Jurkat, Clone E6-1 (cell line): ENCODE measurements at regions not wholly inside any gene's neighbourhood (a gene's known extent, or its start where the extent isn't known, plus 50 kb on each side); places are given as distances from the start of the nearest gene placed in this dataset.

Experiments
- DNase-seq: peaks from one replicate; pipeline ENCODE4 v3.0.0-alpha.2; 2011; ENCODE audit warnings: low read depth, low spot score
- H3K4me3 ChIP-seq: 2 replicates; pipeline ENCODE4 v1.5.1; 2011; ENCODE audit warnings: mild to moderate bottlenecking, low read length, control low read depth, moderate library complexity

DNA sequence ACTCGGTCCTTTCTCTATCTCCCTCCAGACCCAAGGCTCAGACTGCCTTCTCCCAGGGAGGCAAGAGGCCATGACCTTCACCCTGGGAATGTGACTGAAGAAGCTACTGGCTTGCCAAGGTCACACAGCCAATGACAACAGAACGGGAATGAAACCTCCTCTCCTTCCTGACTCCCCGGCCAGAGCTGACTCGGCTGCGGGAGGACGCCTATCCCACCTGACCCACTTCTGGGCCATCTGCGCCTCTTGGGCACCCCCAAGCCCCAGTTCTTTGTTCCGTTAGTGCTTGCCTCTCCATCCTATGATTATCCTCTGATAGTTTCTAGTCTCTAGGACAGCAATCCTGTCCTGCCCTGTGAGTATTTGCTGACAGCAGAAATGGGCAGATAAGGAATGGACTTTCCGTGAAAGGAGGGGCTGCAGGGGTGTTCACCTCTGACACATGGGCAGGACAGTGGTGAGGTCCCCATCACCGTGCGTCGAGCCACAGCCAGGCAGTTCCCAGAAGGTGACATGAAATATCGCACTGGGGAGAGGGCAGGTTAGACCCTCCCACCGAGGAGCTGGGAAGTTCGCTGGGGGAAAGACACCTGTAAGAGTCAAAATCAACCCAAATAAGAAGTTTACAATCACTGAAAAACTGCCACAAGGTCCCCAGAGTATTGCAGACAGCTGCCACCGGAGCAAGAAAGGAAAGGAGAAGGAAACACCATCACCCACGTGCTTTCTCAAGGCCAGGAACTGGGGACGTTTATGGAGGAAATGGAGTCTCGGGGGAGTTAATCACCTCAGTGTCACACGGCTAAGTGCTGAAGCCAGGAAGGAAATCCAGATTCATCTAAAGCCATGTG, 63.0 kb downstream of the INSIG1 start:
- no peak for DNase-seq

DNA sequence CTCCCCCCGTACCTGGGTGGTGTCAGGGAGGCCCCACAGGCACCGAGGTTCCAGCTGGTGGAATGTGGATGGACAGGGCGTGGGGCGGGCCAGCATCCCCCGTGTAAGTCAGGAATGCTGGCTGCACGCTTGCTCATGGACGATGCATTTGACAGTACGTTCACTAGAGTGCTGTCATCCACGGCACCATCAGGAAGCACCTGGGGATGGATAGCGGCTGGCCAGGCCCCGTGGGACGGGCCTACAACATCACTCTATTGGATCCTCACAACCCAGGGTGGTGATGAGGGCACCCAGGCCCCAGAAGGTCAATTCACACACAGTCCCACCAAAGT, 63.6 kb downstream of the INSIG1 start:
- no peak overlapping the region for H3K4me3 ChIP-seq
- DNase-seq = no peak

More for the DNA sequence above, 63.0 kb downstream of the INSIG1 start:
- H3K4me3 ChIP-seq = no peak overlapping the region

DNA sequence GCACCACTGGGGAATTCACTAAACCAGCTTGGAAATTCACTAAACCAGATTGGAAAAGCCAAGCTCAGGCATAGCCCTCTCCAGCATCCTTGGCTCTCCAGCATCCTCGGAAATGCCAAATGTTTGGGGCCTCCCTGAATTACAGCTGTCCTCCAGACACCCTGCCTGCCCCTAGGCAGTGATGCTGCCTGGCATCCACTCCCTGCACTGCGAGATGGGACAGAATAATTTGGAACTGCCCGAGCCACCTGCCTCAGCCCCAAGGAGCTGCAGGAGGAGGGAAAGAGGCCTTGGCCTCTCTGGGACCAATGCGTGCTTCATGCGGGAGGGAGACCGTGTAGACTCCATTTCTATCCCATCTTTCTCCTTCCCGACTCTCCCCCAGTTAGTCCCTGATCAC, 64.3 kb downstream of the INSIG1 start:
- no peak for DNase-seq
- no peak overlapping the region for H3K4me3 ChIP-seq

DNA sequence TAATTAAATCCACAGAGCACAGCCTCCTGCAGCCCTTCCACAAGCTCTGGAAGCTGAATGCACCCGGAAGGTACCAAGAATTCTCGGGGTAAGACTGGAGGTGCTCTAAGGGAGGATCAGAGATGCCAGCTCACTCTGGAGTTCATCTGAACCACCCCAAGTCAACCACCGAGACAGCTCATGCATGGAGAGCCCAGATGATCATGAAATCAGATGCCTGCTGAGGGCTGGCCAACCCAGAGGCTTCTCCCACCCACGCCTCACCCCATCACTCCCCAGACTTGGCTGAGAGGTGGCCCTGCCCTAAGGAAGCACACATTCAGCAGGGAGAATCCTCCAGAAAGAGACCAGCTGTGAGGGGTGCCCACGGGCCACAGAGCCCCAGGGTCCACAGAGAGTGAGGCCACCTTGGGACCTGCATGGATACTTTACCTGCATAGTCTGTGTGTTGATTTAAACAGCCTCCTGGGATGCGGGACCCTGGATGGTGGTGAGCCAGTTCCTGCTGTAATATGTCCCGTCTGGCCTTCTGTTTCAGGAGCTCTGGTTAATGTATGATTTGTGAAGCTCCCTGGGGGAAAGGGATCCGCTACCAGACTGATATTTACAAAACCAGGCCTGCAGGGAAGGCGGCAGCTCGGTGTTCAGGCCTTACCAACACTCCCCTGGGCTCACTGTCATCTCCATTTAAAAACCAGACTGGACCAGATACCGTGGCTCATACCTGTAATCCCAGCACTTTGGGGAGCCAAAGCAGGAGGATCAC, 64.9 kb downstream of the INSIG1 start:
- DNase-seq = no peak

DNA sequence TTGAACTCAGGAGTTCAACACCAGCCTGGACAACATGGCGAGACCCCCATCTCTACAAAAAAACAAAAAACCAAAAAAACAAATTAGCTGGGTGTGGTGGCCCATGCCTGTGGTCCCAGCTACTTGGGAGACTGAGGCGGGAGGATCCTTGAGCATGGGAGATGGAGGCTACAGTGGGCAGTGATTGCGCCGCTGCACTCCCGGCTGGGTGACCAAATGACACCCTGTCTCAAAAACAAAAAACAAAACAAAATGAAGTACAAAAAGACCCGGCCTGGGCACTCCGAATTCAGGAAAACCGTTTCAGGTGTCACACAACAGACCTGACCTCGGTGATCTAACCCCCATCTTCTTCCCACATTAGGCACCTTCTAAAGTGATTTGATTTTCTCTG, 65.5 kb downstream of the INSIG1 start:
- H3K4me3 ChIP-seq = no peak overlapping the region
- no peak for DNase-seq

More for the DNA sequence above, 64.9 kb downstream of the INSIG1 start:
- no peak overlapping the region for H3K4me3 ChIP-seq

DNA sequence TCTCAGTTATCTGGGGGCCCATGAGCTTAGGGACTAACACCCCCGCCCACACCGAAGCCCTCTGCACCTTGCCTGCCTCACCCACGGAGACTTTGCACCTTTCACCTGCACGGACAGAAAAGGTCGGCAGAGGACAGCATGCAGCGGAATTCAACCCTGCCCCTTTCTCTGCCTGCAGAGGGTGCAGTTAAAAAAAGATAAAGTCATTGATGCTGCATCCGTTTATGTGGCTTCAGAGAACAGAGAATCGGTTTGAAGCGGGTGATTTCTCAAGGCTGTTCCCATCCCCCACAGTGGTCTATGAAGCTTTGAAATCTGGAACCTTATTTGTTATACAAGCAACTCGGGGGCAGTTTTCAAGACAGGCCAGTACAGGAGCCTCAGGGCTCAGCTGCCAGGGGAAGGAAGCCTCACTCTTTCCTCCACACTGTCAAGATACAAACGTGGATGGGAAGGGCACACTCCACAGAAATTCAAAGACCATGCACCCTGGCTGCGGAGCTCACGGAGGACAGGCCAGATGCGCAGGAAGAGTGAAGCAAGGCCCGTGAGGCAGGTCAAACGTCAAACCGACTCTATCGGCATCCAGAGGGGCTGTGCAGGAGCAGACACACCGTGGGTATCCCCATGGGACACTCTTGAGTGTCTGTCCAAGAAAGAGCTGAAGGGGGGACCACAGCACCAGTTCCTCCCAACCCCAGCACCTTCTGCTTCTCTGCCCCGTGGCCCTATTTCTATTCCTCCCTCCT, 66.3 kb downstream of the INSIG1 start:
- peak overlapping the region; percentile 45 for H3K4me3 ChIP-seq
- DNase-seq = peak; percentile 94

DNA sequence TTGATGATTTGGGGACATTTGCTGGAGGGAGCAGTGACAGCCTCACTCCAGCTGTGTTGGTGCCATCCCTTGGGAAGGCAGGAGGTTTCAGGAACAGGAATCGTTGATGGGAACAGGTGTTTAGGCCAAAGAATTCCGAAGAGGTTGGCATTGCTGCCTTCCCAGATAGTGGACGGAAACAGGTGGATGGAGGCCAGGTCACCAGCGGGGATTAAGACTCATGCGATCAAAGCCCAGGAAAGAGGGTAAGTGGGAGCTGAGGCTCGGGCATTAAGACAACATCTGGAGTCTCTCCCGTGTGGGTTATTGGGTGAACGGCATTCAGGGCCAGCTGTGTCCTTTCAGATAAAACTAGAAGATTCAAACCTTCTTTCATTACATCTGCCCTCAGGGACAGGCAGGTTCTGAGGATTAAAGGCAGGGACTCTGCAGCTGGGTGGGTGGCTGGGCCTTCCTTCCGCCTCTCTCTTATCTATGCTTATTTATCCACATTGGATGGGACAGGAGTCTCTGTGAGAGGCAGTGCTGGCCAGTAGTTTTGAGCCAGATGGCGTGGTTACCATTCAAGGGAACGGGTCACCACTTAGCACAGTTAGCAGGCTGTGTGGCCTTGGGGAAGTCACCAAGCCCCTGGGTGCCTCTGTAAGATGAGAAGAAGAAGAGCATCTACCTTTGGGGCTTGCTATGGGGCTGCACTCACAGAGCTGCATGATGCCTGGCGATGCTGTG, 67.6 kb downstream of the INSIG1 start:
- no peak overlapping the region; the same call in 1 of the 2 replicates for H3K4me3 ChIP-seq

DNA sequence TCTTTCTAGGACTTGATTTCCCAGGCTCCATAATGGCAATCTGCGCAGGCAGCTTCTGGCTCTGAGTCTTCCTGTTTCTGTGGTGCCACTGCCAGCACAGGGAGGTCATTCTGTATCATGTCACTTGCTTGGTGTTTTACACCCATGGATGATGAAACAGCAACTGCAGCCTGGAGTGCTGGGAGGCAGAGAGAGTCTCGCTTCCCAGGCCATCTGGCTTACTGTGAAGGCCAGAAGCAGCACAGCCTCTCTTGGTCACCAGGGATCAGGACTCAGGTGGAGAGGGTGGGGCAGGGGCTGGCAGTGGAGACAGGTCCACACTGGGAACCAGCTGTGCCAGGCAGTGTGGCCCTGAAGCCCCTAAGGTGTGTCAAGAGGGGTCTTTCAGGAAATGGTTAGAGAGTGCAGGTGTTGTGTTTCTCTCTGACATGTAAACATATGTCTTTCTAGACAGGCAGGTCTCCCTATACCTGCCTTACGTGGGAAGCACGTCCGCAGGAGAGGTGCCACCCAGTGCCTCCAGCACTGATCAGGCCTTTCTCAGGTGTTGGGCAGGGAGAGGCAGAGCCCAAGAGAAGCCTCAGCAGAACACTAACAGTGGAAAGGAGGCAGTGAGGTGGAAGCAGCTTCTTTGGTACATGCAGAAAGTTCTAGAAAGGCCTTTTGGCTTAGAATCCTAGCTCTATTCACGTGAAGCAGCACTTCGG, 71.4 kb downstream of the INSIG1 start:
- no peak overlapping the region for H3K4me3 ChIP-seq
- DNase-seq = no peak

More for the DNA sequence above, 67.6 kb downstream of the INSIG1 start:
- peak; percentile 61 for DNase-seq

DNA sequence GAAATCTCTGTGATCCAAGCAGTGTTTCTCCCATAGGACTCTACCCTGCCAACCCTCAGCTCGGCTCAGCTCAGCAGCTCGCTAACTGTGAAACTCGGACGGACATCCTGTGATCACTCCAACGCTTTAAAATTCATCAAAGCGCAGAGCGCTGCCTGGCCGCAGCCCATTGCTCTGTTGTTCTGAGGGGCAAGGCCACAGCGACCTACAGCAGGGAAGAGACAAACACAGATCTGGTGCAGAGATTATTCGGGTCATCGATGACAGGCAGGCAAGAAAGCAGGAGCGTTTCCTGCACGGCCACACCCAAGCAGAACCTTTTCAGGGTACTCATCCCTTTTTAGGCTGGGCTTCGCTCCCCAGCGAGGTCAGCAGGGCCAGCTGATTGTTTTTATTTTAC, 72.1 kb downstream of the INSIG1 start:
- H3K4me3 ChIP-seq = no peak overlapping the region
- no peak for DNase-seq

DNA sequence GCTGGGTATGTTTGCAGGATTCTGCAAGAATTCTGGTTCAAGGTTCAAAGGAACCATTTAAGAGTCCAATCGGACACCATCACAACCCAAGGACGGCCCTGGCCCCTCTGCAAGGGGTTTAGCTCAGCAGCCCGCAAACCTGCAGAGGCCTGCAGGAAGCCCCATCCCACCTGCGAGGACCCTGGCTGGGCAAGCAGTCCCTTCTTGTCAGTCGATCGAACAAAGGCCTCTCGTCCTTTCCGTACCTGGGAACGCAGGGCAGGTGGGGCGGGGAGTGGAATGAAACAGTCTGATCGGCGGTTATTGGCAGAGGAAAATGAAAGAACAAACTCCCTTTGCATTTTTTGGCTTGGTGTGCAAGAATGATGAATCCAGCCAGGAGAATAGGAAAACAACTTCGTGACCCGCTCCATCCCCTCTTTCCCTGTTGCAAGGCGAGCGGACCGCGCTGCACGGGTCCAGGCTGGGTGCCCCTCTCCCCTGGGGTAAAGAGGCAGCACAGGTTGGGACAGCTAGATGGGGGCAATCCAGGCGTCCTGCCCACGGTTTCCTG, 73.7 kb downstream of the INSIG1 start:
- no peak overlapping the region for H3K4me3 ChIP-seq
- no peak for DNase-seq

DNA sequence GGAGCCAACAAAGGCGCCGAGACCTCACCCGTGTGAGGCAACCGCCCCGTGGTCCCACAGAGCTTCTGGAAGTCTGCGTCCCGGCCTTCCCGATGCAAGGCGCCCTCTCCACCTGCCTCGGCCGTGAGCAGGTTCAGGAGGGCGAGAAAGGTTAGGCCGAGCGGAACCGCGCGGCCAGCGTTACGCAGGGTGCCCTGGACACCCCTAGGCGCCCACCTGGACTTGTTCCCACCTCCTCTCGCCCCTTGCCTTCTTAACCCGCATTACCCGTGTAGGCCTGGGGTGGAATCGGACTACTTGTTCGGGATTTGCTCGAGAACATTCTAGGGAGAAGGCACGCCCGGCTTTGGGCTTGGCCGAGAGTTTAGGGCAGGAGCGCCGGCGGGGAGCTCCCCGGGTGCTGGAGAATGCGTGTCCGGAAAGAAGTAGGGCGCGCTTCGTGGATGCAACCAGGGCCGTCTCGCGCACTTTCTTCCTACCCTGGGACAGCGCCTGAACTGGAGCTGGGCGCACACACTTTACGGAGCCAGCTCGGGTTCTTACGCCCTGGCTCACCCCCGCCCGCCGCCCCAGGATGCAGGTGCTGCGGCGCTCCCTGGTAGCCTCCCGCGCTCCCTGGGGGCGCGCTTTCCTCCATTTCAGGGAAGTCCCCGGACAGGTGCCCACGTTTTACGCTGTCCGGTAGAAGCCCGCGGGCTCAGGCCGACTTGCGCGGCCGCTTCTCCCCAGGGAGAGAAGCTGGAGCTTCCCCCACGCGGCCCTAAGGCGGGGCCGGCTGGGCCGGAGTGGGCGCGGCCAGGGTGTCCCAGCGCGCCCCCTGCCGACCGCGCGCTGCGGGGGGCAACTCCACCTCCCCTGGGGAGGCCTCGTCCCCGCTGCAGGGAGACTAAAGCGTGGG, 74.5 kb downstream of the INSIG1 start:
- no peak for DNase-seq
- peak overlapping the region; percentile 9; the same call in 1 of the 2 replicates for H3K4me3 ChIP-seq

DNA sequence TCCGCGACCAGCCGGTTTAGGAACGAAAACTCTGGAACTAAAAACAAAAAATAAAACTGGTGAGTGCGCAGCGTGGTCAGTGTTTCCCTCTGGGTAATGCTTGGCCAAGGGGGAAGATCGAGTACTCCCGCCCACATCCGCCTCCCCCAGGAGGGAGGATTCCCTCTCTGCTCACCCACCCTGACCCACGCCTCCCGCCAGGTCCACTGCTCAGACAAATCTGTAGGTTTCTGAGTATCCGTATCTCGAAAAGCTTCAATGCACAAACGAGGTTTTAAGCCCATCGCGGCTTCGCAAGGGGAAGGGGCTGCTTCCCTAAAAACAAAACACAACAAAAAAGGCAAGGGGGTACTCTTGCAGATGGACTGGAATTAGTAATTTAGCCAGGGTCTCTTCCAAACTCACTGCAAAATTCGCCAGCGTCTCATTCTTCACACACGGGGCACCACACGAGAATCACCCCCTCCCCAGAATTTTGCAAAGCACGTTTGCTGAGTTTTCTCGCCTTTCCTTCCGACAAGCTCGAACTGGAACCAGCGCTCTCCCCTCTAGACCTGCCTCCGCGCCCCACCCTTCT, 75.2 kb downstream of the INSIG1 start:
- H3K4me3 ChIP-seq = no peak overlapping the region
- DNase-seq = no peak

DNA sequence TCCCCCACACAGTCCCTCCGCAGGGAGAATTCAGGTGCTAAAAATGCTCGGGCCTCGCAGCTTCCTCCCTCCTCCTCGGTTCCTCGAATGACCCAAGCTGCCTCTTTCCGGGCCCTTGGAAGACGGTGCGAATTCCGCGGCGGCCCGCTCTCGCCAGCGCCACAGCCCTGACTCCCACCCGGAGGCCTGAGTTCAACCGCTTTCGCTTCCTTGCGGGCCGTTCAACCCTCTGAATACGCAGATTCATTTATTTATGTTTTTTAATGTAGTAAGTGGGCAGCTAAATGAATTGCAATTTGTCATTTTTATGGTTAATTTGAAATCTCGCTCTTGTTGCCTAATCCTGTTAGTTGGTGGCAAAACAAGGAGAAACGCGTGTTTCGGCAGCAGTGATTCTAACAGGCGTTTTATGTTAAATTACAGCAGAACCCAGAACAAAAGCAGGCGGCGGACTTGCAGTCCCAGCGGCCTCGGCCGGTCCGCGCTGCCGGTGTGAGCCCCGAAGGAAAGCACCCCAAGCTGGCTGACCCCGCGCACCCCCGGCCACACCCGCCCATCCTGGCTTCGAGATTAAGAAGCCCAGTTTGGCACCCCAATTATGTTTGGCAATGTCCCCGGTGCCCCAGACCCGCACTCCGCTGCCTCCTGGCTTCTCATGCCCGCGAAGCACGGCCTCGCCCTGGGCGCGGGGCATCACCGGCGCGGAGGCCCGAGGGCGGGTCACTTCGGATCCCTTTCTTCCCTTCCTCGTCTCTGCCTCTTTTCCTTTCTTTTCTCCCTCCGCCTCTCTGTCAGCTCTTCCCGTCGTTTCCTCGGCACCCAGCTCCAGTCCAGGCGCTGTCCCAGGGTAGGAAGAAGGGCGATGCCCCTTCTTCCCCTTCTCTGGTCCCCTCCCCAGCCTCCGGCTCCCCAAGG, 75.9 kb downstream of the INSIG1 start:
- DNase-seq = no peak
- H3K4me3 ChIP-seq = no peak overlapping the region

DNA sequence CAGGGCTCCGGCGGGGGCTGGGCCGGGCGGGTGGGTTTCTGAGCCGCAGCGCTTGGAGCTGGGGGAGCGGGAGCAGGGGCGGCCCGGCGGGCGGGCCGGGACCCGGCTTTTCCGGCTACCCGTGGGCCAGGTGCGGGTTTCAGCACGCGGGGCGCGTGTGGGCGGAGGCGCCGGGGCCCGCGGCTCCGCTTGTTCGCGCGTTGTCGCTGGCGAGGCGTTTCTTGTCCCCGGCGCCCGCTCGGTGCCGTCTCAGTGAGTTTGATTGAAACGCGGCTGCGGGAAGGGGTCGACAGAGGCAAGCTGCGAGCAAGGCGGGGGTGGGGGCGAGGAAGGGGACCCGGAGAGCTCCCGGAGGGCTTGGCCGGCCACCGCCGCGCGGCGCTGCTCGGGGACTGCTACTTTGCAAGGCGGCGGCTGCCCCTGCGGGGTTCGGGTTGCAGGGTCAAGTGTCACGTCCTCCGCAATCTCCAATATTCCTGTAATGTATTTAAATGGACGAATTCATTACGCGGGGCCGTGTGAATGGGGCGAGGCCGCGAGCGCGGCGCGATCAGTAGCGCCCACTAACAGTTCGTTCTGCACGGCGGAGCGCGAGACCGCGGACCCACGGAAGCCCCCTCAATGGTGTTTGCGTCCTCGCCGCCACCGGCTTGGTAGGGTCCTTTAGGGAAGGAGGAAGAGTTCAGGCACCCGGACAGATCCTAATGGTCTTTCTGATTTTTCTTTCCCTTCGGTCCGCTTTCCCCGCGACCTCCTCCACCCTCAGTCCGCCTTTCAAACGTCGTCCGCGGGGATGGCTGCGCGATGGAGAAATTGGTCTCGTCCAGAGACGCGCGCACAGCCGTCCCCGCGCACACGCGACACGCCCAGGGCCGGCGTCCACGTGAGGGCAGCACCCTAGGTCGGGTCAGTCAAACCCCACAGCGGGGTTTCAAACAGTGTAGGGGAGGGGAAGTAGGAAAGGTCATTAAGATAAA, 76.9 kb downstream of the INSIG1 start:
- H3K4me3 ChIP-seq = no peak overlapping the region
- DNase-seq = no peak
